Left lung (tissue), 4 donors: ENCODE measurements at regions not wholly inside any gene's neighbourhood (a gene's known extent, or its start where the extent isn't known, plus 50 kb on each side); places are given as distances from the start of the nearest gene placed in this dataset.

Experiments used
- ATAC-seq: fragments of 200-7000 bp; cut with Tn5 transposase; one replicate; pipeline ENCODE4 v1.9.1; 2020; ENCODE audit warnings: moderate library complexity
- DNase-seq, 4 donors: peaks; one replicate each; pipeline ENCODE4 v3.0.0-alpha.2; 2013 to 2020
- H3K27ac ChIP-seq, 2 donors: fragments of 200-600 bp; sonication (generic) in 1 of 2; one replicate each; pipeline versions ENCODE4 v1.5.0 to v1.8.0; 2020 to 2021
- H3K27me3 ChIP-seq, 2 donors: fragments of 200-600 bp; sonication (generic) in 1 of 2; one replicate each; pipeline versions ENCODE4 v1.5.0 to v1.8.0; 2020 to 2021
- H3K36me3 ChIP-seq, 2 donors: fragments of 200-600 bp; sonication (generic) in 1 of 2; one replicate each; pipeline versions ENCODE4 v1.5.0 to v1.8.0; 2020 to 2021
- H3K4me1 ChIP-seq, 2 donors: fragments of 200-600 bp; one replicate each; pipeline ENCODE4 v1.8.0; 2021
- H3K4me3 ChIP-seq, 2 donors: fragments of 200-600 bp; sonication (generic) in 1 of 2; one replicate each; pipeline versions ENCODE4 v1.5.0 to v1.8.0; 2020 to 2021; ENCODE audit warnings: mild to moderate bottlenecking in 1 of 2
- H3K9me3 ChIP-seq, 2 donors: fragments of 200-600 bp; sonication (generic) in 1 of 2; one replicate each; pipeline versions ENCODE4 v1.5.0 to v1.8.0; 2020 to 2021
- CTCF ChIP-seq, 2 donors: fragments of 200-600 bp; sonication (generic) in 1 of 2; IDR thresholded peaks; one replicate each; pipeline versions ENCODE4 v1.5.0 to v1.8.0; 2021; ENCODE audit warnings: antibody characterized with exemption in 2 of 2
- intact Hi-C, 2 donors: fragments of 100-400 bp; cut with DNase I; formaldehyde crosslinking; loops; one replicate each; pipeline versions ENCODE4 v1.11.2 to v1.14.2; 2022
- donor health status: DM: no; HTN: yes; CAD: no.
- donor health status: DM: no; HTN: no; CAD: no.

- Histone ChIP-seq H3K4me1 (no peaks in the 10 kb centered on the region), H3K27me3 (no peaks in the 10 kb centered on the region), H3K36me3 (no peaks in the 10 kb centered on the region), H3K27ac (no peak overlapping the region), H3K9me3 (peaks cover 0 to 4% of the 10 kb centered on the region in 2 donors), H3K4me3 (no peak overlapping the region)
- no peak for ATAC-seq
- TF ChIP-seq CTCF (IDR thresholded peaks at IDR 0.05) = no peak
- intact Hi-C loops = no loop called here
- DNase-seq = no peak
These were observed 1273.4 kb downstream of the ROBO2 start for GRCh38 chr3:78313332-78313731.

- TF ChIP-seq CTCF (IDR thresholded peaks at IDR 0.05) = no peak
- Histone ChIP-seq H3K9me3 (peaks cover 0 to 4% of the 10 kb centered on the region in 2 donors), H3K27me3 (no peaks in the 10 kb centered on the region), H3K36me3 (no peaks in the 10 kb centered on the region), H3K27ac (no peak overlapping the region), H3K4me3 (no peak overlapping the region), H3K4me1 (no peaks in the 10 kb centered on the region)
- intact Hi-C loops = no loop called here
- DNase-seq (no peak), ATAC-seq (no peak)
These were observed 1274.4 kb downstream of the ROBO2 start for GRCh38 chr3:78314327-78314726.

GRCh38 chr3:78317774-78318173 is 1277.9 kb downstream of the ROBO2 start:
- Histone ChIP-seq H3K4me1 (no peaks in the 10 kb centered on the region), H3K4me3 (no peak overlapping the region), H3K27me3 (no peaks in the 10 kb centered on the region), H3K36me3 (no peaks in the 10 kb centered on the region), H3K9me3 (peaks cover 0 to 3% of the 10 kb centered on the region in 2 donors), H3K27ac (no peak overlapping the region)
- no peak for ATAC-seq
- TF ChIP-seq CTCF (IDR thresholded peaks at IDR 0.05) = no peak
- intact Hi-C loops = no loop called here
- no peak for DNase-seq

- ATAC-seq = no peak
- no peaks in the 10 kb centered on the region for H3K4me1 ChIP-seq
- TF ChIP-seq CTCF (IDR thresholded peaks at IDR 0.05) = no peak
These were observed 1282.9 kb downstream of the ROBO2 start for GRCh38 chr3:78322780-78323179.

GRCh38 chr3:78337801-78338211 is 1297.9 kb downstream of the ROBO2 start:
- H3K4me1 ChIP-seq = no peaks in the 10 kb centered on the region
- no peak for DNase-seq
- H3K27me3 ChIP-seq = no peaks in the 10 kb centered on the region
- H3K27ac ChIP-seq = no peak overlapping the region
- no peak for TF ChIP-seq CTCF (IDR thresholded peaks at IDR 0.05)
- H3K36me3 ChIP-seq = no peaks in the 10 kb centered on the region
- intact Hi-C loops = no loop called here
- H3K9me3 ChIP-seq = no peaks in the 10 kb centered on the region
- ATAC-seq = no peak
- no peak overlapping the region for H3K4me3 ChIP-seq

More at GRCh38 chr3:78322780-78323179, 1282.9 kb downstream of the ROBO2 start:
- H3K9me3 ChIP-seq = peaks cover 0 to 3% of the 10 kb centered on the region in 2 donors
- no peak for DNase-seq
- H3K27ac ChIP-seq = no peak overlapping the region
- no peak overlapping the region for H3K4me3 ChIP-seq
- no peaks in the 10 kb centered on the region for H3K27me3 ChIP-seq
- intact Hi-C loops = no loop called here
- H3K36me3 ChIP-seq = no peaks in the 10 kb centered on the region
